IMR-90 (cell line): ENCODE measurements at regions not wholly inside any gene's neighbourhood (a gene's known extent, or its start where the extent isn't known, plus 50 kb on each side); places are given as distances from the start of the nearest gene placed in this dataset.
A peak's percentile ranks its signal among the peaks of the same experiment; 100 is the strongest.

Experiments
- ATAC-seq: fragments of 200-7000 bp; cut with Tn5 transposase; 2 replicates; pipeline ENCODE4 v1.9.1; 2020; ENCODE audit warnings: low read depth, mild to moderate bottlenecking, moderate library complexity
- BruUV-seq: library from RNA; stranded (reverse); fragments of 400-500 nt; replicated peaks from 2 replicates; lab custom pipeline; 2021; lab: Mats Ljungman, UMichigan
- CTCF ChIA-PET: fragments of 300-600 bp; formaldehyde crosslinking; extraction: SDS; loops from one replicate; lab custom pipeline; 2021; ENCODE audit warnings: antibody characterized with exemption; lab: Yijun Ruan, JAX
- POLR2A ChIA-PET: fragments of 300-600 bp; sonication (Branson Sonifier 250); formaldehyde crosslinking; loops from one replicate; lab custom pipeline; 2022; ENCODE audit warnings: antibody characterized with exemption; ENCODE audit not compliant: unreplicated experiment; lab: Charles Lee
- DNase-seq: peaks from one replicate; pipeline ENCODE4 v3.0.0; 2013
- H2AFZ ChIP-seq: replicated peaks from 2 replicates; pipeline ENCODE3; 2013; ENCODE audit warnings: low read length, mild to moderate bottlenecking; ENCODE audit not compliant: poor library complexity
- H2AK5ac ChIP-seq: 2 replicates; pipeline ENCODE4 v1.6.1; 2013; ENCODE audit warnings: low read depth, low read length, inconsistent platforms
- H2AK9ac ChIP-seq: replicated peaks from 2 replicates; pipeline ENCODE3; 2013; ENCODE audit warnings: mild to moderate bottlenecking, low read depth, low read length, moderate library complexity; ENCODE audit not compliant: poor library complexity
- H2BK120ac ChIP-seq: 2 replicates; pipeline ENCODE4 v1.6.1; 2013; ENCODE audit warnings: low read depth, low read length, inconsistent platforms
- H2BK15ac ChIP-seq: 3 replicates; pipeline ENCODE4 v1.6.1; 2013; ENCODE audit warnings: low read depth, low read length, inconsistent platforms
- H2BK20ac ChIP-seq: 2 replicates; pipeline ENCODE4 v1.6.1; 2013; ENCODE audit warnings: low read depth, mild to moderate bottlenecking, inconsistent platforms, low read length, moderate library complexity
- H2BK5ac ChIP-seq: 2 replicates; pipeline ENCODE4 v1.6.1; 2013; ENCODE audit warnings: mild to moderate bottlenecking, low read depth, low read length, inconsistent platforms; ENCODE audit not compliant: poor library complexity, severe bottlenecking
- H3K14ac ChIP-seq: replicated peaks from 2 replicates; pipeline ENCODE4 v1.6.1; 2013; ENCODE audit warnings: low read depth, low read length, inconsistent platforms
- H3K18ac ChIP-seq: 2 replicates; pipeline ENCODE4 v1.6.1; 2013; ENCODE audit warnings: low read depth, low read length, control low read depth
- H3K23ac ChIP-seq: 2 replicates; pipeline ENCODE4 v1.6.1; 2013; ENCODE audit warnings: low read depth, low read length, inconsistent platforms
- H3K27ac ChIP-seq: 2 replicates; pipeline ENCODE4 v1.5.1; 2013; ENCODE audit warnings: mild to moderate bottlenecking, control low read depth, low read length; ENCODE audit not compliant: insufficient read depth
- H3K27me3 ChIP-seq: 2 replicates; pipeline ENCODE4 v1.6.1; 2013; ENCODE audit warnings: low read length; ENCODE audit not compliant: control insufficient read depth, insufficient read depth
- H3K36me3 ChIP-seq: 2 replicates; pipeline ENCODE4 v1.6.1; 2013; ENCODE audit warnings: low read length, mixed read lengths; ENCODE audit not compliant: control insufficient read depth, insufficient read depth
- H3K4ac ChIP-seq: 2 replicates; pipeline ENCODE4 v1.6.1; 2013; ENCODE audit warnings: low read depth, low read length, inconsistent platforms
- H3K4me1 ChIP-seq: 2 replicates; pipeline ENCODE4 v1.6.1; 2013; ENCODE audit warnings: low read length, mixed read lengths; ENCODE audit not compliant: control insufficient read depth, insufficient read depth
- H3K4me2 ChIP-seq: 2 replicates; pipeline ENCODE4 v1.6.1; 2013; ENCODE audit warnings: low read depth, mild to moderate bottlenecking, control low read depth, low read length, moderate library complexity
- H3K4me3 ChIP-seq: 2 replicates; pipeline ENCODE4 v1.5.1; 2013; ENCODE audit warnings: low read depth, mild to moderate bottlenecking, control low read depth, low read length, moderate library complexity; ENCODE audit not compliant: insufficient read depth
- H3K56ac ChIP-seq: 2 replicates; pipeline ENCODE4 v1.6.1; 2013; ENCODE audit warnings: low read length, inconsistent platforms; ENCODE audit not compliant: insufficient read depth; ENCODE audit errors: extremely low read depth
- H3K79me1 ChIP-seq, 2 experiments: 2 replicates each; pipeline ENCODE4 v1.6.1; 2013; ENCODE audit warnings: low read length in 2 of 2, inconsistent platforms in 1 of 2, low read depth in 1 of 2
- H3K9ac ChIP-seq: 2 replicates; pipeline ENCODE4 v1.6.1; 2013; ENCODE audit warnings: low read depth, low read length, control low read depth
- H3K9me1 ChIP-seq: 2 replicates; pipeline ENCODE4 v1.6.1; 2013; ENCODE audit warnings: low read length, inconsistent platforms; ENCODE audit not compliant: insufficient read depth
- H3K9me3 ChIP-seq: 2 replicates; pipeline ENCODE4 v1.6.1; 2013; ENCODE audit warnings: low read length; ENCODE audit not compliant: control insufficient read depth, insufficient read depth
- H4K20me1 ChIP-seq: 2 replicates; pipeline ENCODE4 v1.6.1; 2013; ENCODE audit warnings: low read length, inconsistent platforms; ENCODE audit not compliant: insufficient read depth
- H4K5ac ChIP-seq: 2 replicates; pipeline ENCODE4 v1.6.1; 2013; ENCODE audit warnings: mild to moderate bottlenecking, low read depth, low read length, control low read depth
- H4K8ac ChIP-seq, 2 experiments: 2 replicates each; pipeline ENCODE4 v1.6.1; 2013; ENCODE audit warnings: low read depth in 2 of 2, low read length in 2 of 2, control low read depth in 1 of 2, inconsistent platforms in 1 of 2
- H4K91ac ChIP-seq: 2 replicates; pipeline ENCODE4 v1.6.1; 2013; ENCODE audit warnings: low read depth, low read length, inconsistent platforms; ENCODE audit not compliant: insufficient read depth
- BHLHE40 ChIP-seq: fragments of 150-350 bp; IDR thresholded peaks from 2 replicates; pipeline ENCODE4 v1.6.1; 2016; ENCODE audit warnings: mild to moderate bottlenecking, low read depth, low read length
- FOS ChIP-seq: fragments of 150-350 bp; IDR thresholded peaks from 2 replicates; pipeline ENCODE4 v1.6.1; 2016; ENCODE audit warnings: low read depth, low read length
- WGBS, 2 experiments: methylation state at CpG; one replicate each; pipeline versions ENCODE4 v1.1.5 to v1.1.7; 2013; ENCODE audit warnings: missing lambda C conversion rate in 2 of 2; ENCODE audit not compliant: insufficient read length in 1 of 2; ENCODE audit errors: extremely low coverage in 2 of 2; 5-methylcytosine and 5-hydroxymethylcytosine counted together
- dilution Hi-C: fragments of 300-500 bp; cut with HindIII; formaldehyde crosslinking; loops from one replicate; pipeline ENCODE4 v1.14.3; 2018; ENCODE audit warnings: low sequenced_read_pairs; ENCODE audit not compliant: unreplicated experiment
- in situ Hi-C: fragments of 300-500 bp; cut with MboI; formaldehyde crosslinking; loops from 3 replicates; pipeline ENCODE4 v1.14.3; 2019; ENCODE audit warnings: low sequenced_read_pairs, inconsistent platforms, mixed read lengths
- intact Hi-C: fragments of 100-400 bp; cut with micrococcal nuclease; formaldehyde crosslinking; loops from 2 replicates; pipeline ENCODE4 v1.10.0; 2022
- TF ChIP-seq, protein P1 (sequence below): fragments of 150-350 bp; IDR thresholded peaks from 2 replicates; pipeline ENCODE4 v1.6.1; 2017; ENCODE audit warnings: mild to moderate bottlenecking, antibody characterized with exemption, low read length, low read depth

DNA sequence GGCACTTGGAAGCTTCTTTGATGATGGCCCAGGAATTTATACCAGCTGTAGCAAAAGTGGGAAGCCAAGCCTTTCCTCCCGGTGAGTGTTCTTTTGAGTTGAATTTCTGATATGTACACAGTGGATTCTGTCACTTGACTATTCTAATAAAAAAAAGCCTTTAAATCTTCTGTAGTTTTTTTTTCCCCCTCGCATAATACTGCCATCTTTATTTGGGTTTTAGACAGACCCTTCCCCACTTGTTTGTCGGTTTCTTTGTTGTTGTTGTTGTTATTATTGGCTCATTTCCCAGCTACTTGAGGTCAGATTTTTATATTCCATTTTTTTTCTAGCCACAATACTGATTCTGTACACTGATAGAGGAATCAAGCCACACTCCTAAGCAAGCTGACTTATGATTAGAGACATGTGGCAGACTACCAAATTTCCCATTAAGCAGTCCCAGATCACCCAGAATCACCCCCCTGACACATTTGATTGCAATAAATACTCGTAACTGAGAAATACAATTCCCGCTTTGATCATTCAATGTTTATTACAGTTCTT is 122.4 kb upstream of the IL12A start:
- H2BK120ac ChIP-seq, result no peak overlapping the region
- no peak overlapping the region for H2BK20ac ChIP-seq
- BruUV-seq, result no TSS peak
- H4K8ac ChIP-seq, result no peak overlapping the region
- H4K91ac ChIP-seq, result no peak overlapping the region
- no peak overlapping the region for H4K5ac ChIP-seq
- peak; percentile 8; the same call in 1 of the 2 replicates for ATAC-seq
- H3K56ac ChIP-seq, result no peak overlapping the region
- no peak overlapping the region for H2AFZ ChIP-seq
- in situ Hi-C loops (no loop called here), intact Hi-C loops (no loop called here), dilution Hi-C loops (no loop called here)
- H2AK9ac ChIP-seq, result no peak overlapping the region
- H3K14ac ChIP-seq, result no peak overlapping the region
- H3K18ac ChIP-seq, result peak overlapping the region; percentile 49; the same call in 1 of the 2 replicates
- no peak overlapping the region for H3K4me3 ChIP-seq
- H2AK5ac ChIP-seq, result no peak overlapping the region
- H2BK5ac ChIP-seq, result peak overlapping the region; percentile 8
- H3K9me1 ChIP-seq, result peaks cover 14% of the 10 kb centered on the region
- WGBS, 2 experiments, result no CpG with 5 or more reads among the region's 5 CpGs
- no peak overlapping the region for H3K4ac ChIP-seq
- peaks cover 31 to 52% of the 10 kb centered on the region in 2 experiments for H3K79me1 ChIP-seq
- no peak overlapping the region for H3K9ac ChIP-seq
- no peak overlapping the region for H2BK15ac ChIP-seq
- peaks cover 20% of the 10 kb centered on the region for H3K4me1 ChIP-seq
- no peaks in the 10 kb centered on the region for H3K27me3 ChIP-seq
- H3K23ac ChIP-seq, result no peak overlapping the region
- POLR2A ChIA-PET, result no interaction called here
- no peak for TF ChIP-seq BHLHE40
- TF ChIP-seq FOS, result no peak
- TF ChIP-seq, protein P1, sequence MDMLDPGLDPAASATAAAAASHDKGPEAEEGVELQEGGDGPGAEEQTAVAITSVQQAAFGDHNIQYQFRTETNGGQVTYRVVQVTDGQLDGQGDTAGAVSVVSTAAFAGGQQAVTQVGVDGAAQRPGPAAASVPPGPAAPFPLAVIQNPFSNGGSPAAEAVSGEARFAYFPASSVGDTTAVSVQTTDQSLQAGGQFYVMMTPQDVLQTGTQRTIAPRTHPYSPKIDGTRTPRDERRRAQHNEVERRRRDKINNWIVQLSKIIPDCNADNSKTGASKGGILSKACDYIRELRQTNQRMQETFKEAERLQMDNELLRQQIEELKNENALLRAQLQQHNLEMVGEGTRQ, result no peak
- H3K27ac ChIP-seq, result no peak overlapping the region
- CTCF ChIA-PET, result interaction anchor here (0.6 to 1.3 kb wide), 5 partner anchors 12 to 106 kb away, joined by 3 to 4 read pairs (median 3); no protein-coding TSS in a partner anchor
- H4K20me1 ChIP-seq, result peaks cover 13% of the 10 kb centered on the region; the same call in 1 of the 2 replicates
- DNase-seq, result no peak
- no peaks in the 10 kb centered on the region for H3K9me3 ChIP-seq
- no peak overlapping the region for H3K4me2 ChIP-seq
- no peaks in the 10 kb centered on the region; the same call in 1 of the 2 replicates for H3K36me3 ChIP-seq
